ENCODE measurements at regions not wholly inside any gene's neighbourhood (a gene's known extent, or its start where the extent isn't known, plus 50 kb on each side); places are given as distances from the start of the nearest gene placed in this dataset.
"Not testable (repeated sequence)": the region's sequence is repeated elsewhere in the genome, so short reads cannot be mapped to it uniquely, and the experiment has no call there.

- DNase-seq (ENCODE audit: low read depth), result not testable (repeated sequence)
Measured at GRCh38 chr20:22851679-22852346, 183.3 kb upstream of the SSTR4 start.

DNA sequence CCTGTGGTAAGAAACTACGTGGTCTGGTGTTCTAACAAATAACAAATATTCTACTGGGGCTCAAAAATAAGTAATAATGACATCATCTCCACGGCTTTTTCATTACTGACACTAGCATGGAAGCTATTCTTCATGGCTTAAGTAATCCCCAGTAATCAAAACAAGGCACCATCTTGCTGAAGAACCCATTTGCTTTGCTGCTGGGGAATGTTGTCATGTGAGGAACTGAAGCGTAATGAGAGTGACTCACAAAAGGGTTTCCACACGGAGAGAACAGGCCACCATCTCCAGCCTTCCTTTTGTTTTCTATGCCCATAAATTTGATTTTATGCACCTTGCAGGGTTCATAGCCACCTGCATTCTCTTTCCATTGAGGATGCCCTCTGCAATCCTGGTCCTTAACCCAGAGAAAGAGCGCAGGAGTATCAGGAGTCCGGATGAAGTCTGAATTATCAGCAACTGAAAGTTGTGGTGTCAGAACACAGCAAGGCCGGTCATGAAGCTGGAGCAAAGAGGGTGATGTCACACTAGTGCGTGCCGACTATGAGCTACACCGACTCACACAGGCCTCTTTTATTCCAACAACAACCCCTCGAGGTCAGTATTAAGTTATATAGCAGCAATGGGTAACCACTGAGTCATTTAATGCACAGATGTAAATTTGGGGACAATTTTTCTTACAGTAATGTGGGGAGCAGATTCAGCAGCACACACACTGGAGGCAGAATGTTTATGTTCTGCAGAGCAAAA is 173.7 kb upstream of the SSTR4 start:
- DNase-seq (ENCODE audit: low read depth), result no peak

GRCh38 chr20:22861990-22862389 is 173.1 kb upstream of the SSTR4 start:
- DNase-seq (ENCODE audit: low read depth), result no peak

DNA sequence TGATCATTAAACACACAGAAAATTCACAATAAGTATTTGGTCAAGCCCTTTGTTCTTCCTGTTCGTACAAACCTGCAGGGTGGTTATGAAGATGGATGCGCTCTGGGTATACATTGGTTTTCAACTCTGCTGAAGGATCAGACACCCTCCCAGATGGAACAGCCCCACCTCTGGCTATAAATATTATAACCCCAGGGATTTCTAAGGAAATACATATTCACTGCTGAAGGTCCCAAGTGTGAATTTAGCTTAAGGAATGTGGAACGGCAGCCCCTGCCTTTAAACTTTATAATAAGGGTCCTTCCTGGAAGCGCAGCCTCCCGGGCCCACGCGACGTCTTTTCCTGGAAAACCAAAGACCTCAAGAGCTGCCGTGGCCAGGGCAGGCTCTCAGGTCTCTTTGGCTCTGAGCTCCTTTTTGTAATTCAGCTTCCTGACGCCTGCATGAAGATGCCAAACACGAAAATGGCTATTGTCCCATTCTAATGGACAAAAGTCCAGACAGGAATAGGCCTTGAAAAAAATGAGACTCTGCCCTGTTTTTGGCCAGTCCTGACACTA is 172.4 kb upstream of the SSTR4 start:
- DNase-seq (ENCODE audit: low read depth), result no peak

GRCh38 chr20:22863826-22864225 is 171.3 kb upstream of the SSTR4 start:
- no peak for DNase-seq (ENCODE audit: low read depth)

- DNase-seq (ENCODE audit: low read depth), result no peak
Measured at GRCh38 chr20:22866812-22867341, 168.2 kb upstream of the SSTR4 start.

GRCh38 chr20:22878166-22878565 is 156.9 kb upstream of the SSTR4 start:
- DNase-seq (ENCODE audit: low read depth), result no peak

DNA sequence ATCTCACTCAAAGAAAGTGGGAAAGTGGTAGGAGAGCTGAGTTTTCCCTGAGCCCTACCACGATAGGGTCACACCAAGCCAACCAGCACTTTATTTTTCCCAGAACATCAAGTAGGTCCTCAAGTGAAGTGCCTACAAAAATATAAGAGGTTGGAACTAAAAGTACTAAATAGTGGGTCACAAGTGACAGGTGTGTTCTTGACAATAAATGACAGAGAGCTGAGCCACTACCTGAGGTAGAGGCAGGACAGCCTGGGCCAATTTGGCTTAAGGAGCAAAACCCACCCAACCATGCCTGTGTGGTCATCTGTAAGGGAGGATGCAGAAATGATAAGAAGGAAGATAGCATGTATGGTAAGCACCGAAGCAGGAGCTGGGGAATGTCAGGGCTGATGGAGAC is 154.8 kb upstream of the SSTR4 start:
- DNase-seq (ENCODE audit: low read depth), result no peak

DNA sequence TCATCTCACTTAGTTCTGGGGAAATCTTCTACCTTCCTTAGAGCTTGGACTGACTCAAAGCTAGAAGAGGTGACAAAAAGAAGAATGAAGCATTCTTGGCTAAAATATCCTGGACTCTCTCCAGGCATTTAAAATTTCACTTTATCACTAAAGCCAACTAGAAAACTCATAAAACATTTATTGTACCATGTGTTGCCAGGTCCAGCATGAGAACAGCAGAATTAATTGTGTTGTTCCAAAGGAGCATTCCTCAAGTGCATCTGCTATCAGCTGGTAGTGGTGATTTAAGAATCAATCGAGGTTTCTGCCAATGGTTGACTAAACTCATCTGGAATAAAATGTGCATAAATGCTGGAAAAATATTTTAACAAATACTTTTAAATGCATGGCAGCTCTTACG is 147.3 kb upstream of the SSTR4 start:
- no peak for DNase-seq (ENCODE audit: low read depth)

DNA sequence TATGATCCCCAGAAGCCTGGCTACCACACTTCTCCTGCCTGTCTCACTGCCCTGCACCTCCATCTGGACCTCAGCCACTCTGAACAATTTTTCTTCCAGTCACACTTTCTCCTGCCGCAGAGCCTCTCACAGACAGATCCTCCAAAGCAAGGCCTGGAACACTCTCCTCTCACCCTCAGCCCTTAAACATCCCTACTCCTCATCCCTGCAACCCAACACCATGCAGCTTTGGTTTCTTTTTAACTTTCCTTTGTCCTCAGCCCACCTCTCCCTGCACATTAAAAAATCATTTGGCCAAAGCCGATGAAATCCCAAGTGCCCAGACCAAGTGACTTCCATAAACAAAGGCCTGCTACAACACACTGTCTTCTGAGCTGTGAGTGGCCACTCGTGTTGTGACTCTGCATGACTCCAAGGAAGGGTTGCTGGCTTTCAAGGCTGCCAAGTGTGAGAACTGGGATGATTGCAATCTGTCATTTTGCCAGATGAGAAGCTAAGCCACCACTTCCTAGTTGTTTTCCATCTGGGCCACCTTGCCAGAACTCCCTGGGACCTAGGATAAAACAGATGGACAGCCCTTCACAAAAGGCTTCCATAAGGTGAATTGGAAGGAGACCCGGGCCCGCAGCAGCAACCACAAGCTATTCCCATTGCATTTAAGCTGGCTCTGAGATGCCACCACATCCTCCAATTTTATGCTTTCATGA is 144.4 kb upstream of the SSTR4 start:
- no peak for DNase-seq (ENCODE audit: low read depth)

DNA sequence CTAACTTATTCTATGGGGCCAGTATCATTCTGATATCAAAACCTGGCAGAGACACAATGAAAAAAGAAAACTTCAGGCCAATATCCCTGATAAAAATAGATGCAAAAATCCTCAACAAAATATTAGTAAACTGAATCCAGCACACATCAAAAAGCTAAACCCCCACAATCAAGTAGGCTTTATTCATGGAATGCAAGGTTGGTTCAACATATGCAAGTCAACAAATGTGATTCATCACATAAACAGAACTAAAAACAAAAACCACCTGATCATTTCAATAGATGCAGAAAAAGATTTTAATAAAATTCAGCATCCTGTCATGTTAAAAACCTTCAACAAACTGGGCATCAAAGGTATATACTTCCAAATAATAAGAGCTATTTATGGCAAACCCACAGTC is 133.9 kb upstream of the SSTR4 start:
- DNase-seq (ENCODE audit: low read depth), result no peak

DNA sequence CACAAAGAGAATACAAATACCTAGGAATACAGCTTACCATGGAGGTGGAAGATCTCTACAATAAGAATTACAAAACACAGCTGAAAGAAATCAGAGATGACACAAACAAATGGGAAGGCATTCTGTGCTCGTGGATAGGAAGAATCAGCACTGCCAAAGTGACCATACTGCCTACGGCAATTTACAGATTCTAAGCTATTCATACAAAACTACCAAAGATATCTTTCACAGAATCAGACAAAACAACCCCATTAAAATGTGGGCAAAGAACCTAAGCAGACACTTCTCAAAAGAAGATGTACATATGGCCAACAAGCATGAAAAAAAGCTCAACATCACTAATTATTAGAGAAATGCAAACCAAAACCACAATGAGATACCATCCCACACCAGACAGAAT is 133.2 kb upstream of the SSTR4 start:
- DNase-seq (ENCODE audit: low read depth), result no peak

DNA sequence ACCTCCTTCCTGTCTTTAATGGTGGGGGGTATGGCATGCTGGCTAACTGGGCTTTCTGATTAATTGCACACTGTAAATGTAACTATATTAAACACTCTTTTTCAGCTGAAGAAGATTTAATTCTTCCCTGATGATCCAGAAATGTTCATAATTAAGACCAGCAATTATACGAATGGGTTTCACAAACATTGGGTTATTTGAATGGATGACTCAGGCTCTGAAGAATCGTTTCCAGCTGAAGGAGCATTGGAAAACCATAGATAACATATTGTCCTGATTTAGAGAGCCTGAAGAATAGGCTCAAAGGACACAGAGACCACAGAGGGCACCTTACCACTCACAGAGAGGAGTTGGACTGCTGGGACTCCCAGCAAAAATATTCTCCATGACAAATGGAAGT is 130.7 kb upstream of the SSTR4 start:
- no peak for DNase-seq (ENCODE audit: low read depth)

DNA sequence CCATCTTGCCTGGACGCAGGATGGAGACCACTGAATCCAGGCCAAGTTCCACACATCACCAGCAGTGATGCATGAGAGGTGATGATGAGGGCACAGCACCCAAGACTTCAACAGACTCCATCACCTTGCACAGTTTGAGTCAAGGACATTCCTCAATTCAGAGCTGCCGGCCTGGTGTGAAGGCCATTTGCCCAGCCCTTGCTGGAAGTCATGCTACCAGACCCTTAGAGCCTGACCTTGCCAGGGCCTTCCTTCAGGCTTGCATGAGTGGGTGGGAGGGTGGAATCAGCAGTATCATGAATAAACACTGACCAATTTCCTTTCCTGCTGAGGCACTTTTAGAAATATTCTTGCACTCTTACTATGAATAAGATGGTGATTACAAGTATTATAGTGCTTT is 130.2 kb upstream of the SSTR4 start:
- no peak for DNase-seq (ENCODE audit: low read depth)

DNA sequence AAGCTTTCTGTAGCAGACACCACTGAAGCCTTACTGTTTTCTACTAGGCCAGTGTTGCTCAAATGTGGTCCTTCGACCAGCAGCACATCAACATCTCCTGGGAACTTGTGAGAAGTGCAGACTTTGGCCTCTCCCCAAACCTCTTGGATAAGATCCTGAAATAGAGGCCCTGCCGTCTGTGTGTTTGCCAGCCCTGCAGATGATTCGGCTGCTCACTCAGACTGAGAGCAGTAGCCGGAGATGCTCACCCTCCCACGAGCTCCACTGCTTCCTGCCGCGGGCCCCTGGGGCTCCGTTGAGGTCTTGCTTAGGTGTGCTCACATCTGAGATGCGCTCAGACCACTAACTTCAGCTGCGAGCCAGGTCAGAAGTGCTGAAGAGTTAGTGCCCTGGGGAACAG is 129.5 kb upstream of the SSTR4 start:
- no peak for DNase-seq (ENCODE audit: low read depth)

- no peak for DNase-seq (ENCODE audit: low read depth)
Measured at GRCh38 chr20:22908437-22908836, 126.7 kb upstream of the SSTR4 start.

DNA sequence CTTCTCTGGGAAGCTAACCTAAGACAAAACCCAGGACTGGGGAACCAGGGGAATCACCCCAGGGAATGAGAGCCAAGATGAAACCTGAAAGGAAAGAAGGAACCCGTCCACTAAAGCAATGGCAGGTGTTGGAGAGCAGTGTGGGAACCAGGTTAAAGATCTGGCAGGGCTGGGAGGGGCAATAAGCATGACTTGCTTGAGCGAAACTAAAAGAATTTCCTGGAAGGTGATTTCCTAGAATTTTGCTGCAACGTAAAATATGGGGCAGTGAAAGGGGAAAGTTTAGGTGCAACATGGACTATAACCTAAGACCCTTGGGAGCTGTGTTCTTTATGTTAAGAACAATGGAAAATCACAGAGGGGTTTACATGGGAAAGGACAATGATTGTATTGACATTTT is 126.2 kb upstream of the SSTR4 start:
- DNase-seq (ENCODE audit: low read depth), result no peak

DNA sequence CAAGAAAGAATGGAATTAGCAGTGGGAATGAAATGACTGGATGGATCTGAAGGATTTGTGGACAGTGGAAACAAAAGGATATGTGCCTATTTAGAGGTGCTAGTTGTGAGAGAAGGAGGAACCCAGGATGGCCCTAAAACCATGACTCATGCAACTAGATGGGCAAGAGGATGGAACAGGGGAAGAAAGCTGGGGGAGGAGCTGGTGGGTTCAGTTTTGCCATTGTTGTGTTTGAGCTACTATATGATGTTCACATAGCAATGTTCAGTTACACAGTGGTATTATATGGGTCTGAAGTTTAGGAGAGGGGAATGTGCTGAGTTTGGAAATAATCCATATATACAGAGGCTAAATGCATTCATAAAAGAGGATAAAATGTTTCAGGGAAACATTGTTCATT is 125.7 kb upstream of the SSTR4 start:
- DNase-seq (ENCODE audit: low read depth), result no peak

DNA sequence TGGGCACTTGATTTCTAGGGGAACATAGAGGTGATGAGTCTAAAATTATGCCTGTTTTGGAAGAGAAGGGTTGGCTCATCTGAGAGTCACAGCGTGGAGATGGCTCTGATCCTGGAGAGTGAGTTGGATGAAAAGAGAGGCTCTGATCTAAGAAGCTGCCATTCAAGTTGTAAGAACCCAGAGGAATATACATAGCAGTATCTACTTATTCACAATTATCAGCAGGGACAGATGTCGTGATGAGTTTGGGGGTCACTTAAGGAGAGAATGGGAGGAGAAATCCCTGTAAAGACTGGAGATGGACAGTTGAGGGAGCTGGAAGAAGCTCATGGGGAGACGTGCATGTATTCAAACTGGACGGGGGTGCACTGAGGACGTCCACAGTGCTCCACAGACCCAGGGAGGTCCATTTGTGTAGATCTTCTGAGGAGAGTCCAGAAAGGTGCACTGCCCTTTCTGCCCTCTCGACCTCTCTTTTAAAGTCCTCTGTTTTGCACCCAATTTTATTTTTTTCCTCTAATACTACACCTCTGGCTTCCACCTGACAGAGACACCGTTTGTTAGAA is 124.7 kb upstream of the SSTR4 start:
- DNase-seq (ENCODE audit: low read depth), result no peak

- no peak for DNase-seq (ENCODE audit: low read depth)
Measured at GRCh38 chr20:22914291-22914690, 120.8 kb upstream of the SSTR4 start.

- no peak for DNase-seq (ENCODE audit: low read depth)
Measured at GRCh38 chr20:22915512-22915911, 119.6 kb upstream of the SSTR4 start.

All from activated T-cell treated with anti-CD3 and anti-CD28 coated beads for 1 hour (primary cell).